PFSK-1 (cell line): ENCODE measurements at regions not wholly inside any gene's neighbourhood (a gene's known extent, or its start where the extent isn't known, plus 50 kb on each side); places are given as distances from the start of the nearest gene placed in this dataset.

Experiments
- FOXP2 ChIP-seq: optimal IDR thresholded peaks from 2 replicates; pipeline ENCODE3; 2011; ENCODE audit warnings: borderline replicate concordance, control low read depth, inconsistent platforms; ENCODE audit not compliant: insufficient read depth; ENCODE audit errors: extremely low read length, extremely low read depth
- POLR2AphosphoS5 ChIP-seq: IDR thresholded peaks from 2 replicates; pipeline ENCODE4 v1.6.1; 2012; ENCODE audit warnings: low read depth, mild to moderate bottlenecking, control low read depth, low read length, moderate library complexity
- REST ChIP-seq, 2 experiments: IDR thresholded peaks; 2 replicates each; pipeline versions ENCODE4 v1.6.1 to v1.8.0; 2011 to 2012; ENCODE audit warnings: low read depth in 2 of 2, low read length in 2 of 2, control low read depth in 1 of 2, inconsistent platforms in 1 of 2, mild to moderate bottlenecking in 1 of 2, moderate library complexity in 1 of 2; ENCODE audit not compliant: insufficient read depth in 1 of 2
- SIN3A ChIP-seq: IDR thresholded peaks from 2 replicates; pipeline ENCODE4 v1.6.1; 2012; ENCODE audit warnings: mild to moderate bottlenecking, low read length, moderate library complexity, borderline replicate concordance; ENCODE audit not compliant: insufficient read depth
- TAF1 ChIP-seq: IDR thresholded peaks from 2 replicates; pipeline ENCODE4 v1.6.1; 2012; ENCODE audit warnings: low read length, control low read depth, borderline replicate concordance; ENCODE audit not compliant: insufficient read depth

- no peak for TF ChIP-seq TAF1
- TF ChIP-seq POLR2AphosphoS5: no peak
- TF ChIP-seq SIN3A: no peak
- TF ChIP-seq REST (IDR thresholded peaks at IDR 0.05; ENCODE audit: insufficient read depth in 1 of 2, low read depth in 2 of 2, low read length in 2 of 2): no peak
- TF ChIP-seq FOXP2: no peak
Measured at GRCh38 chr2:234802071-234802844, 149.6 kb upstream of the SH3BP4 start.

- TF ChIP-seq REST (IDR thresholded peaks at IDR 0.05; ENCODE audit: insufficient read depth in 1 of 2, low read depth in 2 of 2, low read length in 2 of 2): no peak
- no peak for TF ChIP-seq POLR2AphosphoS5
- no peak for TF ChIP-seq SIN3A
- TF ChIP-seq TAF1: no peak
- TF ChIP-seq FOXP2: no peak
Measured at GRCh38 chr2:234797566-234798250, 154.1 kb upstream of the SH3BP4 start.

- TF ChIP-seq TAF1 (no peak), REST (IDR thresholded peaks at IDR 0.05; ENCODE audit: insufficient read depth in 1 of 2, low read depth in 2 of 2, low read length in 2 of 2) (no peak), FOXP2 (no peak), POLR2AphosphoS5 (no peak), SIN3A (no peak)
Measured at GRCh38 chr2:234796045-234796591, 155.7 kb upstream of the SH3BP4 start.

- TF ChIP-seq FOXP2 (no peak), REST (IDR thresholded peaks at IDR 0.05; ENCODE audit: insufficient read depth in 1 of 2, low read depth in 2 of 2, low read length in 2 of 2) (no peak), POLR2AphosphoS5 (no peak), SIN3A (no peak), TAF1 (no peak)
Measured at GRCh38 chr2:234795272-234795920, 156.4 kb upstream of the SH3BP4 start.
